Subcutaneous abdominal adipose tissue (tissue), 5 donors: ENCODE measurements at regions not wholly inside any gene's neighbourhood (a gene's known extent, or its start where the extent isn't known, plus 50 kb on each side); places are given as distances from the start of the nearest gene placed in this dataset.
"Not testable (repeated sequence)": the region's sequence is repeated elsewhere in the genome, so short reads cannot be mapped to it uniquely, and the experiment has no call there.

Experiments used
- H3K27ac ChIP-seq: one replicate; pipeline ENCODE4 v1.7.0; 2013; ENCODE audit warnings: low read depth, mild to moderate bottlenecking, inconsistent platforms, low read length, moderate library complexity
- H3K27me3 ChIP-seq, 5 donors: one replicate each; pipeline ENCODE4 v1.7.0; 2013; ENCODE audit warnings: low read length in 5 of 5, inconsistent platforms in 1 of 5; ENCODE audit not compliant: control insufficient read depth in 5 of 5, insufficient read depth in 4 of 5
- H3K36me3 ChIP-seq, 5 donors: one replicate each; pipeline ENCODE4 v1.7.0; 2013; ENCODE audit warnings: low read length in 5 of 5; ENCODE audit not compliant: control insufficient read depth in 5 of 5, insufficient read depth in 5 of 5
- H3K4me1 ChIP-seq, 5 donors: one replicate each; pipeline ENCODE4 v1.7.0; 2013; ENCODE audit warnings: low read length in 5 of 5, mild to moderate bottlenecking in 3 of 5, moderate library complexity in 1 of 5; ENCODE audit not compliant: control insufficient read depth in 5 of 5, insufficient read depth in 5 of 5
- H3K4me3 ChIP-seq, 5 donors: one replicate each; pipeline ENCODE4 v1.7.0; 2013; ENCODE audit warnings: low read length in 5 of 5, low read depth in 1 of 5
- H3K9ac ChIP-seq, 5 donors: one replicate each; pipeline ENCODE4 v1.7.0; 2013; ENCODE audit warnings: low read length in 5 of 5, mild to moderate bottlenecking in 4 of 5, moderate library complexity in 3 of 5
- H3K9me3 ChIP-seq, 5 donors: one replicate each; pipeline ENCODE4 v1.7.0; 2013; ENCODE audit warnings: low read length in 5 of 5; ENCODE audit not compliant: control insufficient read depth in 5 of 5
- donor health status: healthy.
- donor health status: healthy.
- donor health status: healthy.
- donor health status: healthy.
- donor health status: healthy.

DNA sequence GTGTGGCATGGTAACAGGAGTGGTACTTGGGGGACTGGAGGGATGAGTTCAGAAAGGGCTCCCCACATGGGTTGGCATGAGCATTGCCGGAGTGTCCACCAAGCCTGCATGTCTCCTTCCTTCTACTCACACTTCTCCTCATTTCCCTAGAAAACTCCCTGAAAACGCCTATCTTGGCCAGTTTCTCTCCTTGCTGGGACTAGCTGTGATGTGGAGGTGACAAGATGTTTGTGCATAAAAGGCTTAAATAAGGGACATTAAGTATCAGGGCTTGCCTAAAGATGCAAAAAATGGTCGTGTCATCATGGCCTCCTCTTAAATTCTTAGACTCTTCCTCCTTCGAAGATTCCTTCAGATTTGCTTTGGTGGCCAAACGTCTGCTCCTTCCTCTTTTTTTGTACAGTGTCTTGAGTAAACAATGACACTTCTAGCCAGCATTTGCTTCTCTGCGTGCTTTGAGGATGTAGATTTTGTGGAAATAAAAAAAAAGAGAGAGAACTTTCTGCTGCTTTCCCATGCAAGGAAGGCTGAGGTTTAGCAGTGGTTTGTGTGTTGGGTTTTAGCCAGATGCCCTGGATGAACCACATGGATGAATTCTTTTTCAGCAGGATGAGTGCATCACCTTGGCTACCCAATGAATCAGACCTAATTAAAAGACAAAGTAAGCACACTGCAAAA lies 239.1 kb upstream of the IRF2BP2 start:
- Histone ChIP-seq H3K9ac (no peak overlapping the region), H3K27me3 (no peaks in the 10 kb centered on the region), H3K27ac (no peak overlapping the region), H3K4me3 (no peak overlapping the region), H3K4me1 (peaks cover under 1 to 28% (median 17%) of the 10 kb centered on the region in 5 donors), H3K9me3 (no peaks in the 10 kb centered on the region), H3K36me3 (no peaks in the 10 kb centered on the region)

DNA sequence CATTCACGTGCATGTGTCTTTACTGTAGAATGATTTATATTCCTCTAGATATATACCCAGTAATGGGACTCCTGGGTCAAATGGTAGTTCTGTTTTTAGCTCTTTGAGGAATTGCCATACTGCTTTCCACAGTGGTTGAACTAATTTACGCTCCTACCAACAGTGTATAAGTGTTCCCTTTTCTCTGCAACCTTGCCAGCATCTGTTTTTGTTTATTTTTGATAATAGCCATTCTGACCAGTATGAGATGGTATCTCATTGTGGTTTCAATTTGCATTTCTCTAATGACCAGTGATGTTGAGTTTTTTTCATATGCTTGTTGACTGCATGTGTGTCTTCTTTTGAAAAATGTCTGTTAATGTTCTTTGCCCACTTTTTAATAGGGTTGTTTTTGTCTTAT lies 236.8 kb upstream of the IRF2BP2 start:
- not testable (repeated sequence) for H3K27ac ChIP-seq, H3K36me3 ChIP-seq, H3K9ac ChIP-seq, H3K4me3 ChIP-seq, H3K9me3 ChIP-seq, H3K27me3 ChIP-seq
- peaks cover 0 to 42% (median 33%) of the 10 kb centered on the region in 5 donors for H3K4me1 ChIP-seq

DNA sequence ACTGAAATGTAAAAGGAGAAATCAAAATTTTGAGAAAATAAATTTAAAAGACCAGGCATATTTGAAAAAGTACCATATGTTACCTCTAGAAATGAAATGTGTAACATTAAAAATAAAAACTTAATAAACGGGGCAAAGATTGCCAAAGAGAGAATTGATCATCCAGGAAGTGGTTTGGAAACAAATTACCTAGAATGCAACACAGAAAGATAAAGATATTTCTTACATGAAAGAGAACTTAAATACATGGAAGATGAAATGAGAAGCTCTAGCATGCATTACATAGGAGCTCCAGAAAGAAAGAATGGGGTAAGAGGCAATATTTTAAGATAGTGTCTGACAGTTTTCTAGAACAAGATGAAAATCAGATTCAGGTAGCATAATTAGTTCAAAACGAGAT lies 235.9 kb upstream of the IRF2BP2 start:
- H3K36me3 ChIP-seq = no peaks in the 10 kb centered on the region
- H3K4me1 ChIP-seq = peaks cover 0 to 46% (median 33%) of the 10 kb centered on the region in 5 donors
- H3K9me3 ChIP-seq = no peaks in the 10 kb centered on the region
- no peaks in the 10 kb centered on the region for H3K27me3 ChIP-seq
- no peak overlapping the region for H3K9ac ChIP-seq
- H3K27ac ChIP-seq = no peak overlapping the region
- no peak overlapping the region for H3K4me3 ChIP-seq

DNA sequence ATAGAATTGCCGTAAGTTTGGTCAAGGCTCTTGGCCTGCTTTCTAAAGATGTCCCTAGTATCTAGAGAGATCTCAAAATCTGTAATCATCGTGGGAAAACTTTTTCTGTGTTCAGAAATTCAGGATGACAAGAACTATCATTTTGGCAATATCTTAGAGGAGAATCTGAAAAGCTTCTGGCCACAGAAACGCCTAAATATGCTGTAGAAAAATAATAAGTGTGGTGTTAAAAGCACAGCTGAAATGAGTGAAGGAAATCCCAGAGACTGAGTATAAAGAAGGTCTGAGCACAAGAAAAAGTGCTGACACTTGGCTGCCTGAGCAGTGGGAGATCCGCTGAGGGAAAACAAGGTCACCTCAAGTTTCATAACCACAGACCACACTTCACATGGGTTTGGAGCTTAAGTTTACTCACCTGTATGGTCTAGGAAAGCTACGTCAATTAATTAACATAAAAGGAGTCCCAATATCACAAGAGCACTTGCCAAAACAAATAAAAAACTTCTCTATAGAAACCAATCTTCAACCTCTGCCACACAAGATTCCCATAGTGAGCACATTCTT lies 235.2 kb upstream of the IRF2BP2 start:
- Histone ChIP-seq H3K36me3 (no peaks in the 10 kb centered on the region), H3K27ac (no peak overlapping the region), H3K27me3 (no peaks in the 10 kb centered on the region), H3K4me1 (peaks cover 0 to 46% (median 31%) of the 10 kb centered on the region in 5 donors), H3K9me3 (no peaks in the 10 kb centered on the region), H3K4me3 (no peak overlapping the region), H3K9ac (no peak overlapping the region)

DNA sequence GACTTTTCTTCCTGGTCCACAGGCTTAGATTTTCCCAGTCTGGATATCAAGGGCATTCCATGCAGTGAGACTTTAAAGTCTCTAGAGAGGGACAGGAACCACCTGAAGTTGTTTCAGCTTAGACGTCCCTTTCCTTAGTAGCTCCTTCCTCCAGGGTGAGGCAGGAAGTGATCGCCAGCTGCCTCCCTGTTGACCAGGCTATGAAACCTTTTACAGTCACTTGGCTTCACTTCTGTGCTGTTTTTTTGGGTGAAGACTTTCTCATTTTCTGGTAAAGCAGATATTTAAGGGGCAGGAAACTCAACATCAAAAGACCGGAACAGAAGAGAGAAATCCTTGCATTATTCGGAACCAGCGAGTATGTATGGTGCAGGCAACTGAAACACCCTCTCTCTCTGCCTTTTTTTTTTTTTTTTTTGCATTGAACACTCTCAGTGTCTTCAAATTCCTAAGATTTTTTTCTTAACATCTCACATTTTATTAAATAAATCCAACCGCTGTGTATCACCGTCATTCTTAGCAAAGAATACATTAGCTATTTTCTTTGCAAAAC lies 234.6 kb upstream of the IRF2BP2 start:
- Histone ChIP-seq H3K27ac (no peak overlapping the region), H3K4me3 (no peak overlapping the region), H3K36me3 (no peaks in the 10 kb centered on the region), H3K27me3 (no peaks in the 10 kb centered on the region), H3K9ac (no peak overlapping the region), H3K4me1 (peaks cover 0 to 40% (median 27%) of the 10 kb centered on the region in 5 donors), H3K9me3 (no peaks in the 10 kb centered on the region)

DNA sequence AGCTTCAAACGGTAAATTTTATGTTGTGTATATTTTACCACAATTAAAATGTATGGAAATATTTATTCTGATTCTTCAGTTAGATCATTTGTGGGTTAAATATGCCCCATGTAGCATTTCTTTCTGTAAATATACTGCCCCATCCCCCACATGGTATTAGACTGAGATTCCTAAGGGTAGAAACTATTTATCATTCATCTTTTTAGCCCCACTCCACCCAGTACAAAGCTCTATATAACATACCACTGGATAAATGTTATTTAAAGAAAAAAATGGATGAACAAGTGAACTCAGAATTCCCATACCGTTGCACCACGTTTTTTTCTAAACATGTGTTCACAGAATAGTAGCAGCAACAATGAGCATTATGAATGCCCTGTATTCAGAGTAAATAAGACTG lies 234.0 kb upstream of the IRF2BP2 start:
- no peak overlapping the region for H3K4me3 ChIP-seq
- H3K9ac ChIP-seq = no peak overlapping the region
- peaks cover 0 to 36% (median 27%) of the 10 kb centered on the region in 5 donors for H3K4me1 ChIP-seq
- no peaks in the 10 kb centered on the region for H3K9me3 ChIP-seq
- no peaks in the 10 kb centered on the region for H3K27me3 ChIP-seq
- no peaks in the 10 kb centered on the region for H3K36me3 ChIP-seq
- H3K27ac ChIP-seq = no peak overlapping the region

DNA sequence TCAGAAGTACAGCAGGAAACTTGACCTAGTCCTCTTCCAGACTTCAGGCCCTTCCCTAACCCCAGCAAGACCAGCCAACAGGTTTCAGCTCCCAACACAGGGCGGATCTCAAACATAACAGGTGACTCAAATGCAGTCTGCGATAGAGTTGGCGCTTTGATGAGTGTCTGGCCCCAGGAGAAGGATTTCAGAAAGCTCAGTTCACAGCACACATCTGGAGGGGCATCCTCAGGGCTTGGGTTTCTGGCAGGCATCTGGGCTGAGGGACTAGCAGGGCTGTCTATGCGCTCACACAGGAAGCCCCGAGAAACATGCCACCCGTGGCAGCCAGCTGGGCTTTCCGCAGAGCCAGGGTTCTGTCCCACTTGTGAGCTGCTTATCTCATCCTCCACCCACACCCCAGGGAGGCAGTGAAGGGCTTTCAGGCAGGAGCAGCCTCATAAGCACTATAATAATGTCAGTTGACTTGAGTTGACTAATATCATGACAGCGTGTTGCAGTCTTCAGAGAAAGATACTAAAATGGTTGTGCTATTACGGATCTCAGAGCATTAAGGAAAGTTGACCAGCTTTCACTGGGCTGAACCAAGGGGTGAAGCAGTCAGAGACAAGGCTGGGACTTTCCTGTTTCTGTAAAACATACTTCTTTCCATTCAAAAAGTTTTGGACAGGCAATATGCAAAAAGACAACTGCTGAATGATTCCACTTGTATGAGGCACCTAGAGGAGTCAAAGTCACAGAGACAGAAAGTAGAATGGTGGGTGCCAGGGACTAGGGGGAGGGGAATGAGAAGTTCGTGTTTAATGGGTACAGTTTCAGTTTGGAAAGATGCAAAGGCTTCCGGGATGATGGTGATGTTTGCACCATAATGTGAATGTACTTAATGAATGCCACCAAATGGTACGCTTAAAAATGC lies 233.0 kb upstream of the IRF2BP2 start:
- no peak overlapping the region for H3K4me3 ChIP-seq
- H3K36me3 ChIP-seq = no peaks in the 10 kb centered on the region
- H3K9ac ChIP-seq = no peak overlapping the region
- no peaks in the 10 kb centered on the region for H3K9me3 ChIP-seq
- no peaks in the 10 kb centered on the region for H3K27me3 ChIP-seq
- no peak overlapping the region for H3K27ac ChIP-seq
- peaks cover 0 to 37% (median 27%) of the 10 kb centered on the region in 5 donors for H3K4me1 ChIP-seq

DNA sequence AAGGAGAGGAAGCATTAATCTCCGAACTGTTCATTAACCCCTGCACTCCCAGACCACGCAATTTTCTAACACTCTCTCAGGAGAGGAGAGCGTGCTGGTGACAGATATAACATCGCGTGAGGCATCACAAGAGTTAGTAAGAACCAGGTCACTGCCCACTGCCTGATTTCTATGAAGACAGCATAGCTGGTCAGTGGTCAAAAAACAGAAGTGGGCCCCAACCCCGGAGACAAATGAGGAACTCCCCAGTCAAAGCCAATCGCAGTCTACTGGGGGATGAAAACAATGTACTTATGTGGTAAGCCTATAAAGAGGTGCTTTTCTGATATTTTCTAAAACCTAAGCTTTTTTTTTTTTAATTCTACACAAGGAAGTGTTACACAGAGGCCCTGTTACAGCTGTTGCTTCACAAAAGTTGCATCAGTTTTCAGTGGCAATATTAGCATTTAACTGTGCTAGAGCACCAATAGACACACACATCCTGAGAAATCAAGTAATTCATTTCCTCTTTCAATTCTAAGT lies 231.8 kb upstream of the IRF2BP2 start:
- Histone ChIP-seq H3K36me3 (no peaks in the 10 kb centered on the region), H3K9me3 (no peaks in the 10 kb centered on the region), H3K4me1 (peaks cover 0 to 37% (median 29%) of the 10 kb centered on the region in 5 donors), H3K4me3 (no peak overlapping the region), H3K27ac (no peak overlapping the region), H3K9ac (no peak overlapping the region), H3K27me3 (no peaks in the 10 kb centered on the region)

DNA sequence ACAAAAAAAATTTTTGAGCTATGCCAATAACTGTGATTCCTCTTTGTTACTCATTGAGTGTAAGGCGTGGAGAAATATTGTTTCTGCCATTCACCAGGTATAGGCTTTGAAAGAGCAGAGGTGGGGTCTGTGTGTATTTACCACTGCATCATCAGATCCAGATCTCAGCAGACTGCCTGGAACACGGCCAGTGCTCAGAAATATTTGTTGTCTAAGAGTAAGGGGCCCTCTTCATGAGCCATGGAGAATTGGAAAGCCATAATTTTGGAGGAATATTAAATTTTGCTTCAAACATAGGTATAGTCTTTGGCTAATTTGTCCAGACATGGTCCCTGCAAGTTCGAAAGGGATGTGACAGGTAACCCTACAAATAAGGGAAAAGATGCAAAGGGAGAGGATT lies 231.3 kb upstream of the IRF2BP2 start:
- Histone ChIP-seq H3K4me3 (no peak overlapping the region), H3K27ac (no peak overlapping the region), H3K4me1 (peaks cover 0 to 41% (median 34%) of the 10 kb centered on the region in 5 donors), H3K36me3 (no peaks in the 10 kb centered on the region), H3K27me3 (no peaks in the 10 kb centered on the region), H3K9me3 (no peaks in the 10 kb centered on the region), H3K9ac (no peak overlapping the region)
